H1 (cell line): ENCODE measurements at regions not wholly inside any gene's neighbourhood (a gene's known extent, or its start where the extent isn't known, plus 50 kb on each side); places are given as distances from the start of the nearest gene placed in this dataset.

Experiments
- CTCF ChIA-PET: fragments of 300-600 bp; sonication (Branson Sonifier 250); formaldehyde crosslinking; loops from one replicate; lab custom pipeline; 2021; ENCODE audit not compliant: partially characterized antibody; lab: Charles Lee
- POLR2A ChIA-PET: fragments of 300-600 bp; sonication (Branson Sonifier 250); formaldehyde crosslinking; loops from one replicate; lab custom pipeline; 2021; ENCODE audit warnings: inconsistent platforms; ENCODE audit not compliant: partially characterized antibody; lab: Charles Lee
- DNase-seq, 2 experiments: peaks; one replicate each; pipeline versions ENCODE4 v3.0.0 to v3.0.0-alpha.2; 2010 to 2022; ENCODE audit warnings: low spot score in 2 of 2, low read depth in 1 of 2, mixed read lengths in 1 of 2
- FAIRE-seq: peaks from 2 replicates; lab custom pipeline; 2011; peaks lifted over from hg19 to GRCh38; lab: Jason Lieb, UNC
- H2AFZ ChIP-seq: 2 replicates; pipeline ENCODE4 v1.8.1; 2012; ENCODE audit warnings: low read length, inconsistent platforms
- H2AK5ac ChIP-seq: 2 replicates; pipeline ENCODE4 v1.6.1; 2013; ENCODE audit warnings: low read depth, low read length
- H2BK120ac ChIP-seq: replicated peaks from 2 replicates; pipeline ENCODE3; 2013; ENCODE audit warnings: low read depth, low read length, inconsistent platforms
- H2BK12ac ChIP-seq: 2 replicates; pipeline ENCODE4 v1.6.1; 2013; ENCODE audit warnings: low read depth, low read length
- H2BK15ac ChIP-seq: 2 replicates; pipeline ENCODE4 v1.6.1; 2013; ENCODE audit warnings: low read length
- H2BK20ac ChIP-seq: 2 replicates; pipeline ENCODE4 v1.6.1; 2013; ENCODE audit warnings: low read length
- H2BK5ac ChIP-seq: 2 replicates; pipeline ENCODE4 v1.6.1; 2013; ENCODE audit warnings: low read depth, low read length
- H3K14ac ChIP-seq: 2 replicates; pipeline ENCODE4 v1.6.1; 2013; ENCODE audit warnings: inconsistent platforms; ENCODE audit not compliant: insufficient read length
- H3K18ac ChIP-seq: 2 replicates; pipeline ENCODE4 v1.6.1; 2013; ENCODE audit warnings: low read length; ENCODE audit errors: extremely low read depth
- H3K23ac ChIP-seq: 2 replicates; pipeline ENCODE4 v1.6.1; 2013; ENCODE audit warnings: inconsistent platforms; ENCODE audit not compliant: insufficient read length
- H3K23me2 ChIP-seq: 2 replicates; pipeline ENCODE4 v1.6.1; 2013; ENCODE audit warnings: low read depth, low read length
- H3K27ac ChIP-seq: 2 replicates; pipeline ENCODE4 v1.6.1; 2011; ENCODE audit warnings: low read depth, low read length, inconsistent platforms
- H3K27me3 ChIP-seq, 4 experiments: replicated peaks in 1 of 4; 1 replicate in 1 of 4; 2 replicates in 3 of 4; pipeline versions ENCODE4 v1.6.1 to v1.8.1; 2011 to 2013; ENCODE audit warnings: low read length in 3 of 4, mild to moderate bottlenecking in 3 of 4, inconsistent platforms in 2 of 4, mixed read lengths in 2 of 4, moderate library complexity in 1 of 4; ENCODE audit not compliant: control insufficient read depth in 3 of 4, insufficient read depth in 3 of 4; ENCODE audit errors: extremely low read depth in 1 of 4
- H3K36me3 ChIP-seq, 4 experiments: 2 replicates each; pipeline versions ENCODE4 v1.6.1 to v1.8.1; 2011 to 2013; ENCODE audit warnings: mild to moderate bottlenecking in 4 of 4, low read length in 3 of 4, moderate library complexity in 2 of 4, control low read depth in 1 of 4, inconsistent platforms in 1 of 4; ENCODE audit not compliant: insufficient read depth in 4 of 4, control insufficient read depth in 2 of 4
- H3K4ac ChIP-seq: replicated peaks from 2 replicates; pipeline ENCODE3; 2013; ENCODE audit warnings: low read length, low read depth, mixed read lengths, inconsistent platforms; ENCODE audit not compliant: insufficient read length
- H3K4me1 ChIP-seq, 4 experiments: replicated peaks in 1 of 4; 1 replicate in 1 of 4; 2 replicates in 3 of 4; pipeline versions ENCODE4 v1.6.1 to v1.8.1; 2011 to 2013; ENCODE audit warnings: low read length in 3 of 4, inconsistent platforms in 2 of 4, mixed read lengths in 1 of 4; ENCODE audit not compliant: insufficient read depth in 4 of 4, control insufficient read depth in 3 of 4
- H3K4me2 ChIP-seq, 2 experiments: 2 replicates each; pipeline versions ENCODE4 v1.6.1 to v1.8.1; 2011 to 2013; ENCODE audit warnings: low read depth in 2 of 2, low read length in 2 of 2, control low read depth in 1 of 2, inconsistent platforms in 1 of 2, mild to moderate bottlenecking in 1 of 2; ENCODE audit not compliant: insufficient read depth in 1 of 2
- H3K4me3 ChIP-seq, 4 experiments: fragments of 200-600, 300-600 bp in 1 of 4; sonication (generic), shearing (Covaris generic), sonication (Bioruptor Twin) in 1 of 4; 2 replicates each; pipeline versions ENCODE4 v1.5.1 to v1.8.1; 2011 to 2016; ENCODE audit warnings: low read length in 4 of 4, low read depth in 3 of 4, control low read depth in 2 of 4, inconsistent platforms in 2 of 4, mild to moderate bottlenecking in 2 of 4, mixed read lengths in 1 of 4, moderate library complexity in 1 of 4; ENCODE audit not compliant: insufficient read depth in 2 of 4; ENCODE audit errors: extremely low read depth in 1 of 4
- H3K56ac ChIP-seq: replicated peaks from 2 replicates; pipeline ENCODE3; 2013; ENCODE audit warnings: low read depth, mild to moderate bottlenecking, mixed read lengths, low read length, inconsistent platforms; ENCODE audit not compliant: insufficient read length
- H3K79me1 ChIP-seq: 2 replicates; pipeline ENCODE4 v1.6.1; 2013; ENCODE audit warnings: low read depth, low read length, control low read depth
- H3K79me2 ChIP-seq, 2 experiments: 2 replicates each; pipeline versions ENCODE4 v1.6.1 to v1.8.1; 2012 to 2013; ENCODE audit warnings: low read length in 2 of 2, mild to moderate bottlenecking in 2 of 2, inconsistent platforms in 1 of 2; ENCODE audit not compliant: insufficient read depth in 2 of 2, control insufficient read depth in 1 of 2
- H3K9ac ChIP-seq, 4 experiments: replicated peaks in 1 of 4; 1 replicate in 1 of 4; 2 replicates in 3 of 4; pipeline versions ENCODE4 v1.6.1 to v1.8.1; 2011 to 2013; ENCODE audit warnings: low read depth in 3 of 4, low read length in 3 of 4, control low read depth in 2 of 4, mild to moderate bottlenecking in 2 of 4, moderate library complexity in 2 of 4, inconsistent platforms in 1 of 4; ENCODE audit errors: extremely low read depth in 1 of 4
- H3K9me3 ChIP-seq, 2 experiments: 2 replicates each; pipeline versions ENCODE4 v1.6.1 to v1.8.1; 2012 to 2013; ENCODE audit warnings: mild to moderate bottlenecking in 2 of 2, moderate library complexity in 2 of 2, control low read depth in 1 of 2, inconsistent platforms in 1 of 2, low read depth in 1 of 2, low read length in 1 of 2, mixed read lengths in 1 of 2; ENCODE audit not compliant: insufficient read depth in 2 of 2
- H4K20me1 ChIP-seq, 2 experiments: replicated peaks in 1 of 2; 2 replicates each; pipeline versions ENCODE3 to v1.8.1; 2011 to 2013; ENCODE audit warnings: inconsistent platforms in 2 of 2, low read length in 2 of 2, mild to moderate bottlenecking in 1 of 2; ENCODE audit not compliant: insufficient read depth in 2 of 2, control insufficient read depth in 1 of 2
- H4K5ac ChIP-seq: 2 replicates; pipeline ENCODE4 v1.6.1; 2013; ENCODE audit warnings: low read length, low read depth, mixed read lengths, inconsistent platforms; ENCODE audit not compliant: insufficient read length
- H4K8ac ChIP-seq: 2 replicates; pipeline ENCODE4 v1.8.0; 2013; ENCODE audit warnings: mild to moderate bottlenecking, moderate library complexity, low read length, inconsistent platforms; ENCODE audit not compliant: insufficient read depth; ENCODE audit errors: extremely low read depth
- H4K91ac ChIP-seq: replicated peaks from 2 replicates; pipeline ENCODE3; 2013; ENCODE audit warnings: low read length, mixed read lengths, inconsistent platforms; ENCODE audit not compliant: insufficient read length
- CBX5 ChIP-seq: fragments of 300-800, 300-1000 bp; sonication (generic); IDR thresholded peaks from 2 replicates; pipeline ENCODE4 v1.7.1; 2016; ENCODE audit warnings: antibody characterized with exemption, low read length, low read depth
- CHD1 ChIP-seq: IDR thresholded peaks from 2 replicates; pipeline ENCODE4 v1.6.1; 2012; ENCODE audit warnings: low read depth, low read length, improper control_type of control experiment
- CHD2 ChIP-seq: IDR thresholded peaks from 2 replicates; pipeline ENCODE4 v1.6.1; 2012; ENCODE audit warnings: low read length, improper control_type of control experiment
- CTBP2 ChIP-seq: IDR thresholded peaks from 2 replicates; pipeline ENCODE4 v1.7.0; 2011; ENCODE audit warnings: borderline replicate concordance, mild to moderate bottlenecking, moderate library complexity, mixed read lengths, low read length; ENCODE audit not compliant: insufficient read depth, insufficient read length
- HDAC6 ChIP-seq: IDR thresholded peaks from one replicate; pipeline ENCODE4 v1.7.1; 2012; ENCODE audit warnings: low read depth, mild to moderate bottlenecking, inconsistent platforms, low read length, moderate library complexity
- NRF1 ChIP-seq: IDR thresholded peaks from 2 replicates; pipeline ENCODE4 v1.6.1; 2011; ENCODE audit warnings: mild to moderate bottlenecking, low read depth, low read length, improper control_type of control experiment
- POLR2A ChIP-seq, 2 experiments: IDR thresholded peaks; 1 replicate in 1 of 2; 2 replicates in 1 of 2; pipeline ENCODE4 v1.6.1; 2011; ENCODE audit warnings: low read depth in 2 of 2, low read length in 2 of 2, mild to moderate bottlenecking in 2 of 2; ENCODE audit errors: control extremely low read depth in 1 of 2
- RXRA ChIP-seq: IDR thresholded peaks from 2 replicates; pipeline ENCODE4 v1.6.1; 2011; ENCODE audit warnings: low read depth, mild to moderate bottlenecking, low read length, moderate library complexity; ENCODE audit not compliant: insufficient read depth
- SIRT6 ChIP-seq: IDR thresholded peaks from one replicate; pipeline ENCODE4 v1.7.1; 2012; ENCODE audit warnings: low read length, inconsistent platforms
- SP2 ChIP-seq: IDR thresholded peaks from 2 replicates; pipeline ENCODE4 v1.6.1; 2012; ENCODE audit warnings: mild to moderate bottlenecking, low read length, inconsistent platforms
- TBP ChIP-seq: IDR thresholded peaks from 2 replicates; pipeline ENCODE4 v1.6.1; 2011; ENCODE audit warnings: low read depth, low read length, improper control_type of control experiment
- TCF12 ChIP-seq: IDR thresholded peaks from 2 replicates; pipeline ENCODE4 v1.6.1; 2011; ENCODE audit warnings: low read depth, mild to moderate bottlenecking, low read length
- TEAD4 ChIP-seq: IDR thresholded peaks from 2 replicates; pipeline ENCODE4 v1.6.1; 2012; ENCODE audit warnings: low read depth, low read length, inconsistent platforms, mixed read lengths

DNA sequence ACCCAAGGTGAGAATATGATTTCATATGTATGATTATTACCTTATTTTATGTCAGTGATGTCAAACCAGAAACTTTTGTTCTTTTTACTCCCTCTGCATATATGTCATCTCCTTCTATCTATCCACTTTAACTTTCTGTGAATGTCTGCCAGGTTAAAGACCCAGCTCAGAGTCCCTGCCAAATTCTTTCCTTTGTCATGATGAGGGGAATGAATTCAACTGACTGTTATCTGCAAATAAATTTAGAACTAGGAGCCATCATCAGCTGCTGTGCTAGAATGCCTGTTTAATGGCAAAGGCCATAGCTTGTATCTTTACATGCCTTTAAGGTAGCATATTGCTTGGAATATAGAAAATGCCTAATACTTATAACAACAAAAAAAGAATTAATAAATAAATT is 815.6 kb upstream of the NEGR1 start:
- Histone ChIP-seq H3K27ac (no peak overlapping the region), H4K20me1 (no peaks in the 10 kb centered on the region), H2BK20ac (no peak overlapping the region), H2BK12ac (no peak overlapping the region), H3K4me1 (no peaks in the 10 kb centered on the region; a peak in 1 of 7 replicates), H2BK5ac (no peak overlapping the region), H2AK5ac (no peak overlapping the region), H3K9ac (no peak overlapping the region), H3K14ac (no peak overlapping the region), H3K56ac (no peak overlapping the region), H3K4me3 (no peak overlapping the region), H4K8ac (no peak overlapping the region), H3K18ac (no peak overlapping the region), H3K9me3 (no peaks in the 10 kb centered on the region), H2AFZ (no peak overlapping the region), H3K79me1 (no peaks in the 10 kb centered on the region), H3K23ac (no peak overlapping the region), H4K91ac (no peak overlapping the region), H3K27me3 (no peaks in the 10 kb centered on the region), H3K36me3 (no peaks in the 10 kb centered on the region), H3K23me2 (no peaks in the 10 kb centered on the region), H3K4me2 (no peak overlapping the region), H2BK120ac (no peak overlapping the region), H2BK15ac (no peak overlapping the region), H3K79me2 (no peaks in the 10 kb centered on the region), H4K5ac (no peak overlapping the region), H3K4ac (no peak overlapping the region)
- CTCF ChIA-PET: interaction anchor here (1.5 to 3.2 kb wide), 2 partner anchors 51 to 373 kb away, joined by 3 to 18 read pairs; no protein-coding TSS in a partner anchor
- POLR2A ChIA-PET: no interaction called here
- DNase-seq (no peak), FAIRE-seq (no peak)
- TF ChIP-seq NRF1 (no peak), SIRT6 (no peak), HDAC6 (no peak), CTBP2 (no peak), CHD2 (no peak), TCF12 (0 out of 2 replicates have a peak, but pooled peaks have one; percentile 34), TEAD4 (peak; percentile 63; the same call in 1 of the 2 replicates), SP2 (no peak), TBP (no peak), RXRA (no peak), CBX5 (no peak), CHD1 (no peak), POLR2A (IDR thresholded peaks at IDR 0.05; ENCODE audit: control extremely low read depth in 1 of 2, low read depth in 2 of 2, low read length in 2 of 2) (no peak)
